ENCODE measurements at regions not wholly inside any gene's neighbourhood (a gene's known extent, or its start where the extent isn't known, plus 50 kb on each side); places are given as distances from the start of the nearest gene placed in this dataset.
"Not testable (repeated sequence)": the region's sequence is repeated elsewhere in the genome, so short reads cannot be mapped to it uniquely, and the experiment has no call there.

DNA sequence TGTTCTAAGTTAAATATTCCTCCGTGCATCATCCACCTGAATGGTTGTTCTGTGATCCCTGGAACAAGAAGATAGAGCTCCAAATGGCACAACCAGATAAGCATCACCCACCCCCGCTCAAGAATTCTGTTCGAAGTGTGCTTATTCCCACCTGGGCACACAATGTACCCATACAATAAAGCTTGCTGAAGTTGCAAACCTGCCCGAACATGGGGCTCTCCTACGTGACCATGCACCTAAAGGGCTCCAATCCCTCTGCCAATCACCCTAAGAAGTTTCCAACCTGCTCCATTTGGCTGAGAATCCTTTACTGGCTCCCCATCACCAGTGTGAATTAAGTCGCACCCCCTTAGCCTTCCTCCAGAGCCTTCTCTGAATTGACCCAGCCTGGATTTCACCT lies 1157.4 kb downstream of the TBC1D22A start:
- no peak overlapping the region for H3K27ac ChIP-seq (ENCODE audit: low read depth, low read length)
- 76 to 88% (median 78%) methylated on average over 6 of the region's 6 CpGs for WGBS, 3 donors

DNA sequence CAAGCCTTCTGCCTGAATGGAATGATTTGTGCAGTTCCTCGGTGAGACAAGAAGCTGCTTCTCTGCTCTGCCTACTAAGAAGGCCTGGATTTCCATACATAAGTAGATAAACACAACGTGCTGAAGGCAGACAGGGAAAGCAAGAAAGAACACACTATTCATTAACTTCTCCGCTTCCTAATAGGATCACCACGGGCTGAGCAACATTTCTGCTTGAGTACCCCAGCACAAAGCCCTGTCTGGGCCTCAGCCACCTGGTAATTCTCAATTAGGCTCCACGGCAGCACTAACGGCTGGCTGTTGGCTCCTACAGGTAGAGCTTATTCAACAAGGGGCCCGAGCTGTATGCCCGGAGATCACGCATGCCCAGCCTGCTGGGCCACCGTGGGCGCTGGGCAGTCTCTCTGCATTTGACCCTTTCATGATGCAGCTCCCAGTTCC lies 1156.6 kb downstream of the TBC1D22A start:
- WGBS, 3 donors: 55 to 80% (median 72%) methylated on average over 11 of the region's 11 CpGs

DNA sequence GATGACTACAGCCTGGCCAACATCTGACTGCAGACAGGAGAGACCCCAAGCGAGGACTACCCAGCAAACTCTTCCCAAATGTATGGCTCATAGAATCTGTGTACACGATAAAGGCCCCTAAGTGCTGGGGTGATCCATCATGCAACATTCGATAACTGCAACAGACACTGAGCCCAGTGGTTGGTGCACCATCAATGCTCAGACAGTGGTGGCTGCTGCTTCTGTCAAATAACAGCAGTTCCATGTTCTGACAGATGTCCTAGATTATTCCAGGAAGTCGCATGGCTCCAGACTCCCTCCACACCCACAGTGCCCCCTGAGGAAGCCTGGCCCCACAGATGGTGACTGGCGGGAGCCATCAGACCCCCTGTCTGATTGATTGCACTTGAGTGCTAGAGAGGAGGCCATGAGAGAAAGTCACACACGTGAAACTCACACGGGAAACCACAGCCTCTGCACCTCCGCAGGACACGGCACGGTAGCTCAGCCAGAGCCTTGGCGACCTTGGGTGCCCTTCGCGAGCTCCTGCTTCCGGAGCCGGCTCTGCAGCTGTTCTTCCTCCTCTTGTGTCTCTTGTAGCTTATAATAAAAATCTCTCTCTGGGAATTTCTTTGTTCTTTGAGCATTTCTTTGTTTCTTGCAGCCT lies 1155.9 kb downstream of the TBC1D22A start:
- 41 to 53% (median 42%) methylated on average over 15 of the region's 15 CpGs for whole genome bisulfite sequencing, 3 donors
- H3K27ac ChIP-seq (ENCODE audit: low read depth, low read length): no peak overlapping the region

More for the DNA sequence above, 1156.6 kb downstream of the TBC1D22A start:
- no peak overlapping the region for H3K27ac ChIP-seq (ENCODE audit: low read depth, low read length)

DNA sequence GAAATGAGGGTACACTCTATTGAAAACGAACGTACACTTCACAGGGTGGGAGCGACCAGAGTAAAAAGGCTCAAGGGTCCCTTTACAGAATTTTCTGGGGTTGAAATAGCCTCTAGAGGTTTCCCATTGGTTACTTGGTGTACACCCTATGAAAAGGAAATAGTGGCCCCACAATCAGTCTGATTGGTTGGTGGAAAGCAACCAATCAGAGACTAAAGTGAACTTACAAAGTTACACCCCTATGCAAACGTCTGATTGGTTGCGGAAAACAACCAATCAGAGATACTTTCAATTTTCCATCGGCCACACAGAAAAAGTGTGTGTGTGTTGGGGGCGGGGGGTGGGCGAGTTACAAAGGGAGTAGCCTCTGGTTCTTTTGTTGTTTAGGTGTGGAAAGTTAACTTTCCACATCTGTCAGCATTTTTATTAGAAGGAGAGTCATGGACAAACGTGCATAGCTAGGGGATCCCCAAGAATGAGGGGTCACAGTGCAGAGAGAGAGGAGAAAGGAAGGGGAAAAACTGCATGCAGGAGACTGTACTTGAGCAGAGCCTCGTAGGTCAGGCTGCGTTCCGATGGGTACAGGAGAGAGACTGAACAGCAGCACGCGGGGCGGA lies 1152.1 kb downstream of the TBC1D22A start:
- WGBS, 3 donors: 83 to 89% (median 83%) methylated on average over 15 of the region's 15 CpGs
- H3K27ac ChIP-seq (ENCODE audit: low read depth, low read length): no peak overlapping the region

GRCh38 chr22:47902646-47903180 lies 1140.3 kb downstream of the TBC1D22A start:
- WGBS, 3 donors: 79 to 93% (median 81%) methylated on average over 9 of the region's 9 CpGs
- H3K27ac ChIP-seq (ENCODE audit: low read depth, low read length): no peak overlapping the region

DNA sequence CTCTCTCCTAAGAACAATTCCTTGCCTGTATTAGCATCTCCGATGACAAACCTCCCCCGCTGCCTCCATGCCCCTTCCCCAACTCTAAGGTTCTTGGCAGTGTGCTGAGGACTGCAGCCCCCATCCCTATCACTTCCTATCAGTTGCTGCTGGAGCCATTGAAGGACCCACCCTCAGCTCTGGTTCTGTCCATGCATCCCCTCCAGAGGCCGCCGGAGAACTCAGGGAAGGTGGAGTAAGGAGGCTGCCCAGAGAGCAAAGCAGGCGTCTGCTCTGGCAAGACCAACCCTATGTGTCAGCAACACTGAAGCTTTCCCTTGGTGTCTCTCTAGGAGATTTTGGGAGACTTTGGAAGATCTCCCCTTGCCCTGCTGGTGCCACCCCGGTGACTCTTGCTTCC lies 1139.5 kb downstream of the TBC1D22A start:
- 80 to 87% (median 81%) methylated on average over 6 of the region's 6 CpGs for WGBS, 3 donors
- H3K27ac ChIP-seq (ENCODE audit: low read depth, low read length): no peak overlapping the region

DNA sequence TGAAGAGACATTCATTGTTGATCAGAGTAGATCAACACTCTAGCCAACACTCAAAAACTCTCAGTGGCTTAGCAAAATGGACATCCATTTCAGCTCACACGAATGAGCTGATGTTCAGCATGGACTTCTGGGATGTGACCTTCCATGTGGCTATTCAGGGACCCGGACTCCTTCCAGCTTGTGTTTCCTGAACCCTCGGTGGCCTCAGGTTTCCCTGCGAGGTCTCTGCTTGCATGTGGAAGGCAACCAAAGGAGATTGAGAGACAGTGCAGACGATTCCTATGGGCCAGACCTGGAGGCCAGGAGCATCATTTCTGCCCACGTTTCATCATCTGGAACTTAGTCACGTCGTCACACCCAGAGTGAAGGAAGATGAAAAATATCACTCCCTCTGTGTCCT lies 1137.4 kb downstream of the TBC1D22A start:
- whole genome bisulfite sequencing, 3 donors: 78 to 90% (median 87%) methylated on average over 8 of the region's 8 CpGs
- H3K27ac ChIP-seq (ENCODE audit: low read depth, low read length): no peak overlapping the region

DNA sequence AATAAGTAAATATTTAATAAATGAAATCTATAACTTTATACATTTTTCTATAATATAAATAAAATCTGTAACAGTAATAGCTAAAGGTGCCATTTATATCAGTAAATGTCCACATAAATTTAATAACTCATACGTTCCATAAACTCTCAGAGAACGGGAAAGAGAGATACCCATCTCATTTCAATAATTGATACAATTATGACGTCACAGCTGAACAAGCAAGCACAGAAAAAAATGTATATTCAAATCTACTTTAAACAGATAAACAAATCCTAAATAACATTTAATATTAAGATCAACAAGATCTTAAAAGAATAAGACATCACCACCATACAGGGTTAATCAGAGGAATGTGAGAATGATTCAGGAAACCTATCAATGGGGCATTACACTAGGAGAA lies 1136.5 kb downstream of the TBC1D22A start:
- 57 to 75% (median 72%) methylated on average over 3 of the region's 3 CpGs for WGBS, 3 donors
- H3K27ac ChIP-seq (ENCODE audit: low read depth, low read length): no peak overlapping the region

DNA sequence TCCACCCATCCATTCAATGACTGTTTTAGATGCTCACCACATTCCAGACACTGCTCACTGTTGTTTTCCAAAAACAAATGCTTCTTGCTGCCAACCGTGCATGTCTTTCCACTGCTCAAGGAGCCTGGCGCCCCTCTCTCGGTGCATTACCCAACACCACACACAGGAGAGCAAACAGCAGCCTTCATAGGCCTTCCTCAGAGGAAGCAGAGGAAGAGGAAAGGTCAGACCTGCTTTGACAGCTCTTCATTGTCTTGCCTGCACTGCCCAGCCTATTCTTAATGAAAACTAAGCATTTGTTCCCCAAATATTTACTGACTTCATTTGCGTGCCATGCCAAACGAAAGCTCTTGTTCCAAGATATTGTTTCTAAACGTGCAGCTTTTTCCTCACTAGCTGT lies 1129.2 kb downstream of the TBC1D22A start:
- 37 to 56% (median 56%) methylated on average over 6 of the region's 6 CpGs for WGBS, 3 donors
- no peak overlapping the region for H3K27ac ChIP-seq (ENCODE audit: low read depth, low read length)

DNA sequence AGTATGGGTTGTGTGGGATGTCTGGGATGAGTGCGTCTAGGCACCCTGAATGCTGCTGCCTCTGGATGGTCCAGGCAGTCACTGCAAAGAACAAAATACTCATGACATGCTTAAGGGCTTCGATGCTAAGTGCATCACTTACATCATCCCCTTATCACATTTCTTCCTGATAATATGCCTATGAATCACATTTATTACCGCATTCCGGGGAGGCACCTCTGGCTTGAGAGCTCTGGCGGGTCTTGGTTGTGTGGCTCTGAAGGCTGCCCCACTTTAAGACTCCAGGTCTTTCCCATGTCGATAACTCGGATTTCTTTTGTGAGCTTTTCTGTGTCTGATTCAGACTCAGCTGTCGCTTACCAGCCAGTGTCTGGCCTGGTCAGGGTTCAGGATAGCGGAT lies 1126.4 kb downstream of the TBC1D22A start:
- H3K27ac ChIP-seq (ENCODE audit: low read depth, low read length): no peak overlapping the region
- WGBS, 3 donors: 79 to 85% (median 83%) methylated on average over 9 of the region's 9 CpGs

- WGBS, 3 donors: 90 to 96% (median 94%) methylated on average over 14 of the region's 14 CpGs
- H3K27ac ChIP-seq (ENCODE audit: low read depth, low read length): no peak overlapping the region
These were observed 1122.3 kb downstream of the TBC1D22A start for GRCh38 chr22:47884775-47885174.

DNA sequence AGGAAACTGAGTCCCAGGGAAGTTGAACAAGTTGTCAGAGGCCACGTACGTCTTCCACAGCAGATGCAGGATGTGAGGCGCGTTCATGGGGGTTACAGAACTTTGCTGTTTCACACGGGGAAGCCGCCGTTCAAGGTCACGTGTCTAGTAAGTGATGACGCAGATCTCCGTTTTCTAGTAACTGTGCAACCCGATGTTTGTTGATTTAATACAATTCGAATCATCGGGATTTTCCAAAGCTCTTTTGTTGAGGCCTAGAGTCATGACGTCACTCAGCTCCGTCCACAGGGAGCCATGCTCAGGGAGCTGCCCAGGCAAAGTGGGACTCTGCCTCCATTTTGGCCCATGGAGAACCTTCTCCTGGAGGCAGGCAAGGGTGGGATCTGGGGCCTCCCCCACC lies 1121.8 kb downstream of the TBC1D22A start:
- 76 to 92% (median 88%) methylated on average over 15 of the region's 15 CpGs for WGBS, 3 donors
- no peak overlapping the region for H3K27ac ChIP-seq (ENCODE audit: low read depth, low read length)

- 90 to 94% (median 91%) methylated on average over 12 of the region's 12 CpGs for WGBS, 3 donors
These were observed 1121.3 kb downstream of the TBC1D22A start for GRCh38 chr22:47883757-47884156.

DNA sequence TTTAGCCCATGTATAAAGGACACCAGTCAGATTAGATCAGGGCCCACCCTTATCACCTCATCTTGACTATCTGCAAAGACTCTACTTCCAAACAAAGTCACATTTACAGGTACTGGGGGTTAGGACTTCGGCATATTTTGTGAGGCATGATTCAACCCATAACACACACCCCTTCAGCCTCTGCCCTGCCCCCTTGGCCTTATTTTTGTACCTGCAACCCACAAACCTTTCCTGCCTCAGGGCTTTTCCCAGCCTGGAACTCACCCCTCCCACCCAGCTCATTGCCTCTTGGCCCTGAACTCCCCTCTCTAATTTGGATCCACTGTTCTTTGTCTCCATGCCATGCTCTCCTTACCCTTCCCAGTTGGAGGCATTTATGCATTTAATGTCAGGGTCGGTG lies 1116.9 kb downstream of the TBC1D22A start:
- 71 to 98% (median 88%) methylated on average over 2 of the region's 2 CpGs for WGBS, 3 donors
- no peak overlapping the region for H3K27ac ChIP-seq (ENCODE audit: low read depth, low read length)

More at GRCh38 chr22:47883757-47884156, 1121.3 kb downstream of the TBC1D22A start:
- no peak overlapping the region for H3K27ac ChIP-seq (ENCODE audit: low read depth, low read length)

DNA sequence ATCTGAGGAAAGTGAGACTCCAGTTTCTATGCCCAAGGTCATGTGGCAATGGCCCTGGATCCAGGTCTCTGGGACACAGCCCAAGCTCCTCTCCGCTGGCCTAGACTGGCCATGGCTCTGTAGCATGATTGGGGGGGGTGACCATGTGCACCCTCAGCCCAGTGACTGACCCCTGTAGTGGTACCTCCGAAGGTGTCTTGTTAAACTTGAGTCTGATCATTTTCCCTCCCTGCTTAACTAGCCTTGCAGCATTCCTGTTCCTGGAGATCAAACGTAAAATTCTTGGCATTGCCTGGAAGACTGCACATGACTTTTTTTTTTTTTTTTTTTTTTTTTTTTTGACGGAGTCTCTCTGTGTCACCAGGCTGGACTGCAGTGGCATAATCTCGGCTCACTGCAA lies 1116.0 kb downstream of the TBC1D22A start:
- H3K27ac ChIP-seq (ENCODE audit: low read depth, low read length): no peak overlapping the region
- 52 to 85% (median 74%) methylated on average over 5 of the region's 5 CpGs for WGBS, 3 donors

DNA sequence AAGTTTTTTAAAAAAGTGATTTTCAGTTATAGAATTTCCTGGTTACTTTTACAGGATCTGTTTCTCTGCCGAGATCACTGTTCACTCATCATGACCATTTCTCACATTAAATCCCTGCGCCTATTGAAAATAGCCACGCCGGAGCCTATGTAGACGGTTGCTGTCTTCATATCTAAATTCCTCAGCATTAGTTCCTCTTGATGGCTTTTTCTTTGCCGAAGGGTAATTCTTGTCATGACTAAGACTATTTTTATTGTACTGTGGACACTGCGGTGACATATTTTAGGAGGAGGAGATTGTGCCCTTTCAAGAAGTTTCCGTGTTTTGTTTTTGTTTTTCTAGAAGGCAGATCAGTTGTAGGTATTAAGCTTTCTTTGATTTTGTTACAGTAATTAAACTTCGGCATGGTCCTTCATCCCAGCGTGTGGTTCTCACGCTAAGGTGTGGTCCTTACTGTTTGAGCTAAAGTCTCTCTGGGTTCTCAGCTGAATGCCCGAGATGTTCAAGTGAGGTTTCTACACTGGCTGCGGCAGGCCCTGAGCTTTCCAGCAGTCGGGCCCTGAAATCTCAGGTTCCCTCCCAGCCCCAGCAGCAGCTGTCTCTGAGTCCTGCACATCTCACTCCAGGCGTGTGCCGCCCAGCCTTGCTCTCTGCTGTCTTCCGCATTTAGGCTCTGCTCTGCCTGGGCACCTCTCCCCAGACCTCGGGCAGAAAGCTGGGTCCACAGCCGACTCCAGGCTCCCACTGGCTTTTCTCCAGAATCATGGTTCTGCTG lies 1110.5 kb downstream of the TBC1D22A start:
- WGBS, 3 donors: 82 to 86% (median 86%) methylated on average over 19 of the region's 19 CpGs
- H3K27ac ChIP-seq (ENCODE audit: low read depth, low read length): no peak overlapping the region

GRCh38 chr22:47865626-47866025 lies 1103.2 kb downstream of the TBC1D22A start:
- WGBS, 3 donors: 70 to 91% (median 81%) methylated on average over 3 of the region's 3 CpGs
- H3K27ac ChIP-seq (ENCODE audit: low read depth, low read length): no peak overlapping the region

DNA sequence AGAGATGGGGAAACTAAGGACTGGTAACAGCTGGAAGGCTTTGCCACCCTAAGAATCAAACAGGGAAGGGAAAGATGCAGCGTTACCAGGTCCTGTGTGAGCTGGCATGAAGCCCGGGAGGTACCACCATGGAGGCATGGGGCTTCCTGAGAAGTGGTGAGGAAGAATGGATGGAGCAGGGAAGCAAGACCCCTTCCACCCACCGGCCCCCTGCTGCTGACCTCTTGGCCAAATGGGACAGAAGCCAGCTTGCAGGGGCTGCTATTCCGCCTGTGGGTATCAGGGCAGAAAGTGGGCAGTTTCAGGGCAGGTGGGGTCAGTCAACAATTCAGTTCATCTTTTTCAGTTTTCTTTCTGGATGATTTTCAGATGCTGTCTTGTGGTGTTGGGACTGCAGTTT lies 1099.9 kb downstream of the TBC1D22A start:
- H3K27ac ChIP-seq (ENCODE audit: low read depth, low read length): no peak overlapping the region
- 83 to 85% (median 85%) methylated on average over 4 of the region's 4 CpGs for WGBS, 3 donors

- not testable (repeated sequence) for H3K27ac ChIP-seq (ENCODE audit: low read depth, low read length)
- 72 to 82% (median 77%) methylated on average over 9 of the region's 9 CpGs for WGBS, 3 donors
These were observed 1098.5 kb downstream of the TBC1D22A start for GRCh38 chr22:47860907-47861306.
